ENCODE measurements at regions not wholly inside any gene's neighbourhood (a gene's known extent, or its start where the extent isn't known, plus 50 kb on each side); places are given as distances from the start of the nearest gene placed in this dataset.

GRCh38 chr12:104865080-104865479 lies 93.0 kb downstream of the SLC41A2 start:
- Mint-ChIP-seq H3K36me3 (ENCODE audit: low read depth) (no peaks in the 10 kb centered on the region), H3K27ac (no peak overlapping the region), H3K4me1 (peaks cover 3% of the 10 kb centered on the region), H3K27me3 (ENCODE audit: low read depth) (no peaks in the 10 kb centered on the region), H3K4me3 (no peak overlapping the region), H3K9me3 (no peaks in the 10 kb centered on the region)
- TF ChIP-seq, protein P1, sequence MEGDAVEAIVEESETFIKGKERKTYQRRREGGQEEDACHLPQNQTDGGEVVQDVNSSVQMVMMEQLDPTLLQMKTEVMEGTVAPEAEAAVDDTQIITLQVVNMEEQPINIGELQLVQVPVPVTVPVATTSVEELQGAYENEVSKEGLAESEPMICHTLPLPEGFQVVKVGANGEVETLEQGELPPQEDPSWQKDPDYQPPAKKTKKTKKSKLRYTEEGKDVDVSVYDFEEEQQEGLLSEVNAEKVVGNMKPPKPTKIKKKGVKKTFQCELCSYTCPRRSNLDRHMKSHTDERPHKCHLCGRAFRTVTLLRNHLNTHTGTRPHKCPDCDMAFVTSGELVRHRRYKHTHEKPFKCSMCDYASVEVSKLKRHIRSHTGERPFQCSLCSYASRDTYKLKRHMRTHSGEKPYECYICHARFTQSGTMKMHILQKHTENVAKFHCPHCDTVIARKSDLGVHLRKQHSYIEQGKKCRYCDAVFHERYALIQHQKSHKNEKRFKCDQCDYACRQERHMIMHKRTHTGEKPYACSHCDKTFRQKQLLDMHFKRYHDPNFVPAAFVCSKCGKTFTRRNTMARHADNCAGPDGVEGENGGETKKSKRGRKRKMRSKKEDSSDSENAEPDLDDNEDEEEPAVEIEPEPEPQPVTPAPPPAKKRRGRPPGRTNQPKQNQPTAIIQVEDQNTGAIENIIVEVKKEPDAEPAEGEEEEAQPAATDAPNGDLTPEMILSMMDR (IDR thresholded peaks at IDR 0.05; ENCODE audit: unreplicated experiment in 3 of 3) = no peak

DNA sequence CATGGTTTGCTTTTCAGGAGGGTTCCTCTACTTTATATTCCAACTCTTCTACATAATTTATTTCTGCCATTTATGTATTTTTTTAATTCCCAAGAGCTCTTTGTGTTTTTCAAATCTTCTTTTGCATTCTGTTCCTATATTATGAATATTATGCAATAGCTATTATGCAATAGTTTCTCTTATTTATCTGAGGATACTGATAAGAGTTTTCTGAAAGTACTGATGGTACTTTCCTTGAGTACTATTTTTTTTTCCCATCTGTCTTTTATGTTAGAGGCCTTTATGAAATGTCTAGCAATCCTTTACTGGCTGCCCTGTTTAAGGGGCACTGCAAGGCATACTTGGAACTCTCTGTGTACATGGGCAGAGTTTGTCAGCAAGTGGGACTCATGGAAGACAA lies 93.4 kb downstream of the SLC41A2 start:
- Mint-ChIP-seq H3K4me3 (no peak overlapping the region), H3K9me3 (no peaks in the 10 kb centered on the region)

GRCh38 chr12:104863296-104863948 lies 94.7 kb downstream of the SLC41A2 start:
- no peaks in the 10 kb centered on the region for H3K27me3 Mint-ChIP-seq (ENCODE audit: low read depth)
- H3K4me3 Mint-ChIP-seq = no peak overlapping the region
- H3K36me3 Mint-ChIP-seq (ENCODE audit: low read depth) = no peaks in the 10 kb centered on the region
- TF ChIP-seq, protein P1 (IDR thresholded peaks at IDR 0.05; ENCODE audit: unreplicated experiment in 3 of 3) = no peak
- no peaks in the 10 kb centered on the region for H3K4me1 Mint-ChIP-seq
- H3K9me3 Mint-ChIP-seq = no peaks in the 10 kb centered on the region
- H3K27ac Mint-ChIP-seq = no peak overlapping the region

More for the DNA sequence above, 93.4 kb downstream of the SLC41A2 start:
- Mint-ChIP-seq H3K4me1 (no peaks in the 10 kb centered on the region), H3K27ac (no peak overlapping the region), H3K27me3 (ENCODE audit: low read depth) (no peaks in the 10 kb centered on the region), H3K36me3 (ENCODE audit: low read depth) (no peaks in the 10 kb centered on the region)
- TF ChIP-seq, protein P1 (IDR thresholded peaks at IDR 0.05; ENCODE audit: unreplicated experiment in 3 of 3) = no peak

- Mint-ChIP-seq H3K4me1 (no peaks in the 10 kb centered on the region), H3K27me3 (ENCODE audit: low read depth) (no peaks in the 10 kb centered on the region), H3K9me3 (no peaks in the 10 kb centered on the region), H3K27ac (no peak overlapping the region), H3K36me3 (ENCODE audit: low read depth) (no peaks in the 10 kb centered on the region), H3K4me3 (no peak overlapping the region)
- TF ChIP-seq, protein P1 (IDR thresholded peaks at IDR 0.05; ENCODE audit: unreplicated experiment in 3 of 3) = no peak
Observed at GRCh38 chr12:104858611-104859543, 99.2 kb downstream of the SLC41A2 start.

DNA sequence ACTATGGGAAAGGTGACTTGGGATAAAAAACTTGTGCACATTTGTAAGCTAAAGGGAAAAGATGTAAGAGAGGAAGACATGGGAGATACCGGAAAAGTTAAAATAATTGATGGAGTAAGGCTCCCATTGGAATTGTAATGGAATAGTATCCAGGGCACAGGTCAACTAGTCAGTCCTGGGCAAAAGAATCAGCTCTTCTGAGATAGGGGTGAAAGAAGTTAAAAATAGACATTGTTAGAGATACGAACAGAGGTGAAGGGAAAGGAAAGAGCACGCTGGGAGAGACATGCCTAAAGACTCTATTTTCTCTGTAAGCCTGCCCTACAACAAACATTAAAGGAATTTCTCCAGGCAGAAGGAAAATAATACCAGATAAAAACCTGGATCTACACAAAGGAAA lies 101.6 kb downstream of the SLC41A2 start:
- Mint-ChIP-seq H3K27ac (no peak overlapping the region), H3K4me3 (no peak overlapping the region), H3K4me1 (no peaks in the 10 kb centered on the region), H3K36me3 (ENCODE audit: low read depth) (no peaks in the 10 kb centered on the region), H3K9me3 (no peaks in the 10 kb centered on the region), H3K27me3 (ENCODE audit: low read depth) (no peaks in the 10 kb centered on the region)
- TF ChIP-seq, protein P1 (IDR thresholded peaks at IDR 0.05; ENCODE audit: unreplicated experiment in 3 of 3) = no peak

Data from nephron (organoid).